HG02943 (cell line): ENCODE measurements at regions not wholly inside any gene's neighbourhood (a gene's known extent, or its start where the extent isn't known, plus 50 kb on each side); places are given as distances from the start of the nearest gene placed in this dataset.

ENCODE experiments used
- ATAC-seq: cut with Tn5 transposase; IDR thresholded peaks from one replicate; pipeline ENCODE4 v1.9.1; 2021; ENCODE audit warnings: mild to moderate bottlenecking, low read depth, moderate library complexity; ENCODE audit not compliant: unreplicated experiment

GRCh38 chr15:97623091-97623661, 337.3 kb upstream of the ARRDC4 start:
- ATAC-seq: no peak

GRCh38 chr15:97627634-97628033, 332.9 kb upstream of the ARRDC4 start:
- no peak for ATAC-seq

GRCh38 chr15:97645758-97646157, 314.7 kb upstream of the ARRDC4 start:
- ATAC-seq: no peak

GRCh38 chr15:97648728-97649127, 311.8 kb upstream of the ARRDC4 start:
- no peak for ATAC-seq

- ATAC-seq: no peak
Observed at GRCh38 chr15:97652041-97652440, 308.5 kb upstream of the ARRDC4 start.

- no peak for ATAC-seq
Observed at GRCh38 chr15:97652700-97653167, 307.8 kb upstream of the ARRDC4 start.

GRCh38 chr15:97653896-97654295, 306.6 kb upstream of the ARRDC4 start:
- ATAC-seq: no peak

- no peak for ATAC-seq
Observed at GRCh38 chr15:97654481-97655076, 305.9 kb upstream of the ARRDC4 start.

- no peak for ATAC-seq
Observed at GRCh38 chr15:97661796-97662195, 298.7 kb upstream of the ARRDC4 start.

GRCh38 chr15:97672586-97672985, 287.9 kb upstream of the ARRDC4 start:
- ATAC-seq: no peak

GRCh38 chr15:97678656-97679055, 281.8 kb upstream of the ARRDC4 start:
- ATAC-seq: no peak

GRCh38 chr15:97679106-97679688, 281.3 kb upstream of the ARRDC4 start:
- no peak for ATAC-seq

- ATAC-seq: no peak
Observed at GRCh38 chr15:97680606-97681220, 279.8 kb upstream of the ARRDC4 start.

GRCh38 chr15:97683831-97684230, 276.7 kb upstream of the ARRDC4 start:
- ATAC-seq: no peak

GRCh38 chr15:97684249-97684648, 276.3 kb upstream of the ARRDC4 start:
- ATAC-seq: no peak

GRCh38 chr15:97686324-97686723, 274.2 kb upstream of the ARRDC4 start:
- no peak for ATAC-seq

GRCh38 chr15:97687654-97688053, 272.8 kb upstream of the ARRDC4 start:
- no peak for ATAC-seq

GRCh38 chr15:97688177-97688576, 272.3 kb upstream of the ARRDC4 start:
- ATAC-seq: no peak

GRCh38 chr15:97688886-97689285, 271.6 kb upstream of the ARRDC4 start:
- no peak for ATAC-seq

- no peak for ATAC-seq
Observed at GRCh38 chr15:97691078-97691477, 269.4 kb upstream of the ARRDC4 start.

GRCh38 chr15:97691799-97692198, 268.7 kb upstream of the ARRDC4 start:
- no peak for ATAC-seq
